HG02938 (cell line): ENCODE measurements at regions not wholly inside any gene's neighbourhood (a gene's known extent, or its start where the extent isn't known, plus 50 kb on each side); places are given as distances from the start of the nearest gene placed in this dataset.
A peak's percentile ranks its signal among the peaks of the same experiment; 100 is the strongest.

ENCODE experiments used
- ATAC-seq: cut with Tn5 transposase; IDR thresholded peaks from one replicate; pipeline ENCODE4 v1.9.1; 2021; ENCODE audit warnings: mild to moderate bottlenecking, moderate library complexity; ENCODE audit not compliant: unreplicated experiment

- ATAC-seq = no peak
Observed at GRCh38 chr4:89166971-89167475, 55.7 kb downstream of the TIGD2 start.

- ATAC-seq = no peak
Observed at GRCh38 chr4:89171176-89171805, 60.0 kb downstream of the TIGD2 start.

- ATAC-seq = peak; percentile 49
Observed at GRCh38 chr4:89172865-89173264, 61.5 kb downstream of the TIGD2 start.

- ATAC-seq = no peak
Observed at GRCh38 chr4:89173336-89174090, 62.2 kb downstream of the TIGD2 start.

GRCh38 chr4:89174784-89175183 is 63.5 kb downstream of the TIGD2 start:
- no peak for ATAC-seq

- ATAC-seq = no peak
Observed at GRCh38 chr4:89175611-89176010, 64.3 kb downstream of the TIGD2 start.

GRCh38 chr4:89177807-89178206 is 66.5 kb downstream of the TIGD2 start:
- ATAC-seq = no peak

- no peak for ATAC-seq
Observed at GRCh38 chr4:89184407-89184806, 73.1 kb downstream of the TIGD2 start.
